WTC11 (cell line): ENCODE measurements at regions not wholly inside any gene's neighbourhood (a gene's known extent, or its start where the extent isn't known, plus 50 kb on each side); places are given as distances from the start of the nearest gene placed in this dataset.

ENCODE experiments used
- ATAC-seq: fragments of 200-7000 bp; cut with Tn5 transposase; 2 replicates; pipeline ENCODE4 v1.10.0; 2021; ENCODE audit warnings: mild to moderate bottlenecking, moderate library complexity
- CTCF ChIA-PET: fragments of 300-600 bp; sonication (Branson Sonifier 250); formaldehyde crosslinking; loops from one replicate; lab custom pipeline; 2021; ENCODE audit warnings: antibody characterized with exemption; lab: Charles Lee
- POLR2A ChIA-PET: fragments of 350-600 bp; sonication (Branson Sonifier 250); formaldehyde crosslinking; loops from one replicate; lab custom pipeline; 2021; ENCODE audit warnings: antibody characterized with exemption; lab: Charles Lee
- DNase-seq: peaks from one replicate; pipeline ENCODE4 v3.0.0; 2021; ENCODE audit warnings: low spot score
- H3K27ac Mint-ChIP-seq: 2 replicates; pipeline ENCODE4 v1.8.0; 2021; ENCODE audit warnings: mixed read lengths
- H3K27me3 Mint-ChIP-seq: 2 replicates; pipeline ENCODE4 v1.8.0; 2021; ENCODE audit warnings: low read depth, mild to moderate bottlenecking, moderate library complexity, mixed read lengths
- H3K36me3 Mint-ChIP-seq: 2 replicates; pipeline ENCODE4 v1.8.0; 2021; ENCODE audit warnings: mixed read lengths
- H3K4me1 Mint-ChIP-seq: 2 replicates; pipeline ENCODE4 v1.8.0; 2022; ENCODE audit warnings: mixed read lengths
- H3K4me3 Mint-ChIP-seq: 2 replicates; pipeline ENCODE4 v1.8.0; 2021; ENCODE audit warnings: mild to moderate bottlenecking, moderate library complexity, mixed read lengths
- H3K9me3 Mint-ChIP-seq: 2 replicates; pipeline ENCODE4 v1.8.0; 2021; ENCODE audit warnings: mixed read lengths
- CBFB ChIP-seq: sonication (generic); formaldehyde crosslinking; IDR thresholded peaks from 2 replicates; pipeline ENCODE4 v1.8.1; 2022; ENCODE audit warnings: mild to moderate bottlenecking, low read depth, missing genetic modification reagents
- ESRRA ChIP-seq: sonication (generic); formaldehyde crosslinking; IDR thresholded peaks from 2 replicates; pipeline ENCODE4 v1.8.1; 2022; ENCODE audit warnings: mild to moderate bottlenecking, missing genetic modification reagents, borderline replicate concordance
- ETV6 ChIP-seq: sonication (generic); formaldehyde crosslinking; IDR thresholded peaks from 2 replicates; pipeline ENCODE4 v1.8.1; 2022; ENCODE audit warnings: mild to moderate bottlenecking, missing genetic modification reagents
- FOXP4 ChIP-seq: sonication (generic); formaldehyde crosslinking; IDR thresholded peaks from 2 replicates; pipeline ENCODE4 v1.8.0; 2022; ENCODE audit warnings: mild to moderate bottlenecking, missing genetic modification reagents
- GTF2I ChIP-seq: fragments of 250-450 bp; sonication (Bioruptor Pico); conservative IDR thresholded peaks from 2 replicates; pipeline ENCODE4 v1.4.0; 2021; ENCODE audit warnings: mild to moderate bottlenecking
- HMGXB4 ChIP-seq: sonication (generic); formaldehyde crosslinking; IDR thresholded peaks from 2 replicates; pipeline ENCODE4 v1.8.1; 2023; ENCODE audit warnings: mild to moderate bottlenecking, moderate library complexity, missing genetic modification reagents
- KAT7 ChIP-seq: sonication (generic); formaldehyde crosslinking; IDR thresholded peaks from 2 replicates; pipeline ENCODE4 v1.8.1; 2023; ENCODE audit warnings: missing genetic modification reagents, mild to moderate bottlenecking, borderline replicate concordance
- MYBL2 ChIP-seq: sonication (generic); formaldehyde crosslinking; IDR thresholded peaks from 2 replicates; pipeline ENCODE4 v1.8.1; 2023; ENCODE audit warnings: mild to moderate bottlenecking, moderate library complexity, missing genetic modification reagents
- NR1H2 ChIP-seq: sonication (generic); formaldehyde crosslinking; IDR thresholded peaks from 2 replicates; pipeline ENCODE4 v1.9.0; 2021; ENCODE audit warnings: mild to moderate bottlenecking, moderate library complexity, missing genetic modification reagents
- NR3C1 ChIP-seq: sonication (generic); formaldehyde crosslinking; conservative IDR thresholded peaks from 2 replicates; pipeline ENCODE4 v1.8.1; 2023; ENCODE audit warnings: low read depth, mild to moderate bottlenecking, missing genetic modification reagents
- PRRX2 ChIP-seq: fragments of 250-450 bp; sonication (Bioruptor Pico); IDR thresholded peaks from 2 replicates; pipeline ENCODE4 v1.8.0; 2021; ENCODE audit warnings: mild to moderate bottlenecking
- TCF7 ChIP-seq: sonication (generic); formaldehyde crosslinking; IDR thresholded peaks from 2 replicates; pipeline ENCODE4 v1.8.0; 2022; ENCODE audit warnings: mild to moderate bottlenecking, low read depth, missing genetic modification reagents, moderate library complexity
- USF1 ChIP-seq: sonication (generic); formaldehyde crosslinking; IDR thresholded peaks from 2 replicates; pipeline ENCODE4 v1.8.0; 2022; ENCODE audit warnings: mild to moderate bottlenecking, missing genetic modification reagents
- ZNF219 ChIP-seq: sonication (generic); formaldehyde crosslinking; IDR thresholded peaks from 2 replicates; pipeline ENCODE4 v1.8.0; 2023; ENCODE audit warnings: missing genetic modification reagents, mild to moderate bottlenecking, borderline replicate concordance
- ZNF232 ChIP-seq: sonication (generic); formaldehyde crosslinking; IDR thresholded peaks from 2 replicates; pipeline ENCODE4 v1.8.0; 2022; ENCODE audit warnings: mild to moderate bottlenecking, missing genetic modification reagents
- ZNF396 ChIP-seq: fragments of 250-450 bp; sonication (Bioruptor Pico); IDR thresholded peaks from 2 replicates; pipeline ENCODE4 v1.8.0; 2021; ENCODE audit warnings: mild to moderate bottlenecking, moderate library complexity, borderline replicate concordance
- ZNF532 ChIP-seq: fragments of 250-450 bp; sonication (Bioruptor Pico); IDR thresholded peaks from 2 replicates; pipeline ENCODE4 v1.9.0; 2021; ENCODE audit warnings: mild to moderate bottlenecking, borderline replicate concordance
- TF ChIP-seq, protein P1 (sequence below): sonication (generic); formaldehyde crosslinking; IDR thresholded peaks from 2 replicates; pipeline ENCODE4 v1.8.1; 2022; ENCODE audit warnings: low read depth, mild to moderate bottlenecking, moderate library complexity, missing genetic modification reagents, borderline replicate concordance
- TF ChIP-seq, protein P2 (sequence below): fragments of 250-450 bp; sonication (Bioruptor Pico); conservative IDR thresholded peaks from 2 replicates; pipeline ENCODE4 v1.9.0; 2021; ENCODE audit warnings: mild to moderate bottlenecking
- TF ChIP-seq, protein P3 (sequence below): sonication (generic); formaldehyde crosslinking; IDR thresholded peaks from 2 replicates; pipeline ENCODE4 v1.8.1; 2023; ENCODE audit warnings: mild to moderate bottlenecking, missing genetic modification reagents, moderate library complexity

- TF ChIP-seq ZNF396 (CRISPR knock-in tag), result no peak
- TF ChIP-seq PRRX2 (CRISPR knock-in tag), result no peak
- no peak for TF ChIP-seq KAT7 (CRISPR knock-in tag)
- TF ChIP-seq USF1 (CRISPR knock-in tag), result no peak
- no peak for TF ChIP-seq GTF2I
- no peak for TF ChIP-seq ETV6
- TF ChIP-seq NR1H2, result no peak
- TF ChIP-seq, protein P1, sequence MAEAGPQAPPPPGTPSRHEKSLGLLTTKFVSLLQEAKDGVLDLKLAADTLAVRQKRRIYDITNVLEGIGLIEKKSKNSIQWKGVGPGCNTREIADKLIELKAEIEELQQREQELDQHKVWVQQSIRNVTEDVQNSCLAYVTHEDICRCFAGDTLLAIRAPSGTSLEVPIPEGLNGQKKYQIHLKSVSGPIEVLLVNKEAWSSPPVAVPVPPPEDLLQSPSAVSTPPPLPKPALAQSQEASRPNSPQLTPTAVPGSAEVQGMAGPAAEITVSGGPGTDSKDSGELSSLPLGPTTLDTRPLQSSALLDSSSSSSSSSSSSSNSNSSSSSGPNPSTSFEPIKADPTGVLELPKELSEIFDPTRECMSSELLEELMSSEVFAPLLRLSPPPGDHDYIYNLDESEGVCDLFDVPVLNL (CRISPR knock-in tag), result no peak
- no peak for TF ChIP-seq HMGXB4 (CRISPR knock-in tag)
- TF ChIP-seq ZNF532, result no peak
- H3K4me3 Mint-ChIP-seq, result no peak overlapping the region
- POLR2A ChIA-PET, result no interaction called here
- H3K4me1 Mint-ChIP-seq, result no peaks in the 10 kb centered on the region
- no peak overlapping the region for H3K27ac Mint-ChIP-seq
- H3K27me3 Mint-ChIP-seq, result peaks cover 4% of the 10 kb centered on the region
- peaks cover 72% of the 10 kb centered on the region for H3K9me3 Mint-ChIP-seq
- ATAC-seq (no peak), DNase-seq (no peak)
- CTCF ChIA-PET, result no interaction called here
- H3K36me3 Mint-ChIP-seq, result peaks cover 68% of the 10 kb centered on the region
Measured at GRCh38 chr10:130971123-130971435, 340.4 kb downstream of the TCERG1L start.

DNA sequence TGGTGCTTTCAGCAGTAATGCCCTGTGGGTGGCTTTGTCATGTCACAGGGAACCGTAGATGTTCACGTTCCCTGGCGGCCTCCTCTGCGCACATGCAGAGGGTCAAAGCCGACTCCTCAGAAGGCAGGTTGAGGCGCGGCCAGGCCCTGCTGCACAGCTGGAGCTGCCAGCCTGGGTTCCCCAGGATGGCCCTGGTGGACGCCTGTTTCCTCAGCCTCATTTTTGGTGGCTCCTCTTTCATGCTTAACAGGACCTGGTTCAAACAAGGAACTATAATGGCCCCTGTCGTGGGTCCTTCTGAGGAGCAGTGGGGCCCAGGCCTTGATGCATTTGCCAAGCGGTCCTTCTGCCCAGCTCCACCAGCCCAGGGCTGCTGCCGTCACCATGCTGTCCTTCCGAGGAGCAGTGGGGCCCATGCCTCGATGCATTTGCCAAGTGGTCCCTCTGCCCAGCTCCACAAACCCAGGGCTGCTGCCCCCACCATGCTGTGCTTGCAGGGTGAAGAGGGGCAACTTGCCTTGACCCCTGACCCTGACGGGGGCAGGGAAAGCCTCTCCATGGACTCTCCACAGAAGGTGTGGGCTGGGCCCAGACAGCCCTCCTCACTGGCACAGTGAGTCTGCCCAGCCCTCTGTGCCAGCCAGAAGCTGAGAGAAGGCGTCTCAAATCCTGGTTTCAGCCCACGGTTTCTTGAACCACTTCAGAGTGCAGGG lies 338.2 kb downstream of the TCERG1L start:
- H3K36me3 Mint-ChIP-seq, result peaks cover 54% of the 10 kb centered on the region
- H3K27ac Mint-ChIP-seq, result no peak overlapping the region
- peaks cover 59% of the 10 kb centered on the region for H3K9me3 Mint-ChIP-seq
- POLR2A ChIA-PET, result no interaction called here
- DNase-seq, result no peak
- H3K4me3 Mint-ChIP-seq, result no peak overlapping the region
- ATAC-seq, result no peak
- H3K4me1 Mint-ChIP-seq, result no peaks in the 10 kb centered on the region
- peaks cover 5% of the 10 kb centered on the region for H3K27me3 Mint-ChIP-seq
- CTCF ChIA-PET, result no interaction called here
- TF ChIP-seq, protein P2, sequence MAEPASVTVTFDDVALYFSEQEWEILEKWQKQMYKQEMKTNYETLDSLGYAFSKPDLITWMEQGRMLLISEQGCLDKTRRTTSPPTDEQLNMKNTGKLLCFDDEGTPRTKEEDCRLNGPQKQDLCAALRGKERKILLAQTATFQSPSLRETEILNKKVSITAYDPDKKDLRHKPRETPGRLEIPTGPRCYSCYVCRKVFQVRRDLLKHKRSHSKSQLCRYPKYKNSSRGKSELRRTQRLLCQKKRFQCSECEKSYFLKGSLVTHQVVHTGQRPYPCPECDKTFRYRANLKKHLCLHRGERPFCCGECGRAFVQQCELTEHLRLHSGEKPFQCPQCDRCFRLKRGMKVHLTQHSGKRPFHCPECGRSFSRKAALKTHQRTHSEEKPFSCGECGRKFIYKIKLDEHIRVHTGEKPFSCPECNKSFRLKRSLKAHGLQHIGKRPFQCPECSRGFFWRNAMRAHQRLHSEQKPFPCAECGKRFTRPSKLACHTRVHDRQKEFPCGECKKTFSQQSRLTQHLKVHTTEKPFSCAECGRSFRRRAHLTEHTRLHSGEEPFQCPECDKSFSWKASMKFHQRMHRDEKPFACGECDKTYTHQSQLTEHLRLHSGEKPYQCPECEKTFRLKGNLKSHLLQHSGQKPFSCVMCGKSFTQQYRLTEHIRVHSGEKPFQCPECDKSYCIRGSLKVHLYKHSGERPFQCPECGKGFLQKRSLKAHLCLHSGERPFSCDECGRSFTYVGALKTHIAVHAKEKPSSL, result no peak
- no peak for TF ChIP-seq ZNF219
- TF ChIP-seq HMGXB4 (CRISPR knock-in tag), result no peak
- TF ChIP-seq CBFB (CRISPR knock-in tag), result no peak
- TF ChIP-seq NR3C1 (CRISPR knock-in tag), result no peak
- no peak for TF ChIP-seq ESRRA (CRISPR knock-in tag)
- no peak for TF ChIP-seq TCF7 (CRISPR knock-in tag)
- TF ChIP-seq, protein P3, sequence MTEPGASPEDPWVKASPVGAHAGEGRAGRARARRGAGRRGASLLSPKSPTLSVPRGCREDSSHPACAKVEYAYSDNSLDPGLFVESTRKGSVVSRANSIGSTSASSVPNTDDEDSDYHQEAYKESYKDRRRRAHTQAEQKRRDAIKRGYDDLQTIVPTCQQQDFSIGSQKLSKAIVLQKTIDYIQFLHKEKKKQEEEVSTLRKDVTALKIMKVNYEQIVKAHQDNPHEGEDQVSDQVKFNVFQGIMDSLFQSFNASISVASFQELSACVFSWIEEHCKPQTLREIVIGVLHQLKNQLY (CRISPR knock-in tag), result no peak
- TF ChIP-seq MYBL2, result no peak
- TF ChIP-seq FOXP4, result no peak
- no peak for TF ChIP-seq ZNF232 (CRISPR knock-in tag)
